HepG2 (cell line): ENCODE measurements at regions not wholly inside any gene's neighbourhood (a gene's known extent, or its start where the extent isn't known, plus 50 kb on each side); places are given as distances from the start of the nearest gene placed in this dataset.

ENCODE experiments used
- ATAC-seq: fragments of 200-7000 bp; cut with Tn5 transposase; 3 replicates; pipeline ENCODE4 v1.9.1; 2020; ENCODE audit warnings: mild to moderate bottlenecking, moderate library complexity
- BruUV-seq: library from RNA; stranded (reverse); fragments of 400-500 nt; replicated peaks from 2 replicates; lab custom pipeline; 2021; lab: Mats Ljungman, UMichigan
- CTCF ChIA-PET: fragments of 300-600 bp; formaldehyde crosslinking; extraction: SDS; loops from one replicate; lab custom pipeline; 2021; ENCODE audit warnings: low total read pairs, inconsistent platforms, low intra/inter-chr PET ratio; lab: Yijun Ruan, JAX
- POLR2A ChIA-PET: fragments of 350-600 bp; sonication (Branson Sonifier 250); formaldehyde crosslinking; loops from one replicate; lab custom pipeline; 2020; ENCODE audit warnings: antibody characterized with exemption, inconsistent platforms; lab: Yijun Ruan, JAX
- DNase-seq: peaks from one replicate; pipeline ENCODE4 v3.0.0-alpha.2; 2015; ENCODE audit warnings: low spot score
- FAIRE-seq: peaks from 3 replicates; lab custom pipeline; 2011; peaks lifted over from hg19 to GRCh38; lab: Jason Lieb, UNC
- H2AFZ ChIP-seq: one replicate; pipeline ENCODE4 v1.6.1; 2011; ENCODE audit warnings: low read length, inconsistent platforms
- H3K27ac ChIP-seq: fragments of 300-600 bp; 3 replicates; pipeline ENCODE4 v1.8.0; 2011; ENCODE audit warnings: mixed run types, mild to moderate bottlenecking, mixed read lengths, low read length, inconsistent platforms; ENCODE audit not compliant: insufficient read depth; ENCODE audit errors: extremely low read length
- H3K27me3 ChIP-seq, 2 experiments: fragments of 200-600 bp in 1 of 2; 2 replicates in 1 of 2; 3 replicates in 1 of 2; pipeline versions ENCODE4 v1.6.0 to v1.8.0; 2011; ENCODE audit warnings: low read length in 2 of 2, mild to moderate bottlenecking in 2 of 2, moderate library complexity in 2 of 2, inconsistent platforms in 1 of 2; ENCODE audit not compliant: insufficient read depth in 2 of 2, control insufficient read depth in 1 of 2
- H3K36me3 ChIP-seq, 2 experiments: fragments of 200-600 bp in 1 of 2; replicated peaks in 1 of 2; 2 replicates in 1 of 2; 3 replicates in 1 of 2; pipeline versions ENCODE4 v1.5.1 to v1.8.0; 2011; ENCODE audit warnings: low read length in 2 of 2, inconsistent platforms in 1 of 2; ENCODE audit not compliant: insufficient read depth in 2 of 2, control insufficient read depth in 1 of 2
- H3K4me1 ChIP-seq: 2 replicates; pipeline ENCODE4 v1.5.1; 2012; ENCODE audit warnings: low read length, inconsistent platforms; ENCODE audit not compliant: insufficient read depth
- H3K4me2 ChIP-seq: 2 replicates; pipeline ENCODE4 v1.6.0; 2011; ENCODE audit warnings: low read depth, low read length, inconsistent platforms
- H3K4me3 ChIP-seq, 3 experiments: fragments of 200-600 bp in 1 of 3; sonication (generic), shearing (Covaris generic) in 1 of 3; replicated peaks in 1 of 3; 2 replicates each; pipeline ENCODE4 v1.5.1; 2011 to 2016; ENCODE audit warnings: low read length in 3 of 3, inconsistent platforms in 2 of 3, low read depth in 2 of 3, mild to moderate bottlenecking in 2 of 3, control low read depth in 1 of 3, mixed read lengths in 1 of 3; ENCODE audit not compliant: insufficient read depth in 1 of 3
- H3K79me2 ChIP-seq: one replicate; pipeline ENCODE4 v1.6.1; 2011; ENCODE audit warnings: low read length, inconsistent platforms; ENCODE audit not compliant: insufficient read depth
- H3K9ac ChIP-seq: 2 replicates; pipeline ENCODE4 v1.6.0; 2011; ENCODE audit warnings: mild to moderate bottlenecking, low read depth, low read length, inconsistent platforms; ENCODE audit not compliant: insufficient read depth
- H3K9me3 ChIP-seq: 2 replicates; pipeline ENCODE4 v1.5.1; 2012; ENCODE audit warnings: mild to moderate bottlenecking, low read length
- H4K20me1 ChIP-seq: 2 replicates; pipeline ENCODE4 v1.6.0; 2011; ENCODE audit warnings: inconsistent platforms, mild to moderate bottlenecking, low read length, moderate library complexity; ENCODE audit not compliant: insufficient read depth
- AGO2 ChIP-seq: fragments of 200-400 bp; formaldehyde crosslinking; optimal IDR thresholded peaks from 2 replicates; pipeline ENCODE3; 2017; ENCODE audit warnings: mild to moderate bottlenecking, low read depth, low read length, moderate library complexity
- ATM ChIP-seq: fragments of 450-650 bp; IDR thresholded peaks from 2 replicates; pipeline ENCODE4 v1.7.1; 2017; ENCODE audit warnings: mild to moderate bottlenecking, borderline replicate concordance
- ELF1 ChIP-seq: sonication (generic); formaldehyde crosslinking; IDR thresholded peaks from 2 replicates; pipeline ENCODE4 v1.4.0; 2020; ENCODE audit warnings: missing genetic modification reagents
- MIER3 ChIP-seq: IDR thresholded peaks from 2 replicates; pipeline ENCODE4 v1.6.1; 2016; ENCODE audit warnings: missing compliant biosample characterization, borderline replicate concordance
- MIXL1 ChIP-seq: IDR thresholded peaks from 2 replicates; pipeline ENCODE4 v1.6.1; 2016
- NCOA5 ChIP-seq: sonication (generic); formaldehyde crosslinking; IDR thresholded peaks from 2 replicates; pipeline ENCODE4 v1.4.0; 2020; ENCODE audit warnings: missing genetic modification reagents
- NCOR1 ChIP-seq: fragments of 200-600 bp; sonication (generic); IDR thresholded peaks from 2 replicates; pipeline ENCODE4 v1.7.0; 2017; ENCODE audit warnings: antibody characterized with exemption, low read length, borderline replicate concordance
- TAF15 ChIP-seq: fragments of 200-400 bp; formaldehyde crosslinking; IDR thresholded peaks from one replicate; pipeline ENCODE4 v1.6.1; 2018; ENCODE audit warnings: mild to moderate bottlenecking, low read depth, low read length; ENCODE audit not compliant: poor library complexity, severe bottlenecking
- TBL1XR1 ChIP-seq: fragments of 150-350 bp; IDR thresholded peaks from 2 replicates; pipeline ENCODE4 v1.6.1; 2014; ENCODE audit warnings: borderline replicate concordance, low read length; ENCODE audit not compliant: partially characterized antibody
- ZNF30 ChIP-seq: sonication (generic); formaldehyde crosslinking; IDR thresholded peaks from 2 replicates; pipeline ENCODE4 v1.5.0; 2020; ENCODE audit warnings: mild to moderate bottlenecking, missing genetic modification reagents
- ZNF543 ChIP-seq: sonication (generic); formaldehyde crosslinking; IDR thresholded peaks from 2 replicates; pipeline ENCODE4 v1.4.0; 2020; ENCODE audit warnings: mild to moderate bottlenecking, missing genetic modification reagents
- ZNF564 ChIP-seq: sonication (generic); formaldehyde crosslinking; IDR thresholded peaks from 2 replicates; pipeline ENCODE4 v1.8.1; 2023; ENCODE audit warnings: mild to moderate bottlenecking, missing genetic modification reagents
- ZNF615 ChIP-seq: sonication (generic); formaldehyde crosslinking; IDR thresholded peaks from 2 replicates; pipeline ENCODE4 v1.5.0; 2020; ENCODE audit warnings: mild to moderate bottlenecking, missing genetic modification reagents, borderline replicate concordance
- ZNF724P ChIP-seq: sonication (generic); formaldehyde crosslinking; IDR thresholded peaks from 2 replicates; pipeline ENCODE4 v1.8.0; 2022; ENCODE audit warnings: missing genetic modification reagents, borderline replicate concordance
- WGBS: methylation state at CpG from one replicate; pipeline ENCODE4 v1.1.6; 2017; ENCODE audit warnings: low lambda C conversion rate; 5-methylcytosine and 5-hydroxymethylcytosine counted together
- in situ Hi-C: cut with HindIII; loops from 2 replicates; pipeline ENCODE4 v1.10.0; 2017; ENCODE audit warnings: low pct_unique_long_range_greater_than_20kb; ENCODE audit not compliant: extremely low pct_ligation_motif_present
- intact Hi-C: fragments of 100-400 bp; cut with micrococcal nuclease; formaldehyde crosslinking; loops from one replicate; pipeline ENCODE4 v1.10.0; 2022; ENCODE audit not compliant: unreplicated experiment

- BruUV-seq: no TSS peak
- Histone ChIP-seq H3K27ac (no peak overlapping the region), H3K4me3 (no peak overlapping the region), H3K9ac (no peak overlapping the region), H3K9me3 (no peaks in the 10 kb centered on the region), H3K79me2 (no peaks in the 10 kb centered on the region), H3K4me2 (no peak overlapping the region), H2AFZ (no peak overlapping the region), H4K20me1 (no peaks in the 10 kb centered on the region), H3K27me3 (peaks cover 2 to 6% of the 10 kb centered on the region in 2 experiments; a peak in 3 of 5 replicates), H3K36me3 (no peaks in the 10 kb centered on the region), H3K4me1 (no peaks in the 10 kb centered on the region)
- intact Hi-C loops (no loop called here), in situ Hi-C loops (no loop called here)
- POLR2A ChIA-PET: no interaction called here
- CTCF ChIA-PET: no interaction called here
- DNase-seq (no peak), ATAC-seq (no peak), FAIRE-seq (no peak)
- TF ChIP-seq ZNF543 (CRISPR knock-in tag): no peak
- TF ChIP-seq AGO2: no peak
- peak; percentile 77; the same call in 1 of the 2 replicates for TF ChIP-seq ZNF564 (CRISPR knock-in tag)
- no peak for TF ChIP-seq NCOR1
- 0% methylated on average over 3 of the region's 3 CpGs for WGBS
These were observed 190.8 kb upstream of the MYLIP start for GRCh38 chr6:15938107-15938506.

- TF ChIP-seq ATM: no peak
- TF ChIP-seq ELF1: no peak
- TF ChIP-seq TBL1XR1: no peak
- no peak for TF ChIP-seq NCOA5 (CRISPR knock-in tag)
- TF ChIP-seq ZNF724P: no peak
- TF ChIP-seq TAF15: no peak
- no peak for TF ChIP-seq ZNF615 (CRISPR knock-in tag)
- no peak for TF ChIP-seq MIXL1
- TF ChIP-seq ZNF30 (CRISPR knock-in tag): no peak
- TF ChIP-seq MIER3 (CRISPR knock-in tag): no peak
These were observed 191.3 kb upstream of the MYLIP start for GRCh38 chr6:15937602-15938001.

More at GRCh38 chr6:15937602-15938001, 191.3 kb upstream of the MYLIP start:
- H4K20me1 ChIP-seq: no peaks in the 10 kb centered on the region
- no peak for DNase-seq
- no peaks in the 10 kb centered on the region for H3K4me1 ChIP-seq
- H3K9me3 ChIP-seq: no peaks in the 10 kb centered on the region
- H3K27me3 ChIP-seq: peaks cover 2% of the 10 kb centered on the region in 2 experiments; a peak in 3 of 5 replicates
- no peak overlapping the region for H2AFZ ChIP-seq
- BruUV-seq: no TSS peak
- no peaks in the 10 kb centered on the region for H3K79me2 ChIP-seq
- H3K4me2 ChIP-seq: no peak overlapping the region
- ChIA-PET POLR2A (no interaction called here), CTCF (no interaction called here)
- intact Hi-C loops: no loop called here
- no peak for FAIRE-seq
- WGBS: 63% methylated on average over 3 of the region's 3 CpGs
- no peak for ATAC-seq
- no peak overlapping the region for H3K4me3 ChIP-seq
- no peak overlapping the region for H3K9ac ChIP-seq
- no peak overlapping the region for H3K27ac ChIP-seq
- in situ Hi-C loops: no loop called here
- no peaks in the 10 kb centered on the region for H3K36me3 ChIP-seq
